GM19328 (cell line): ENCODE measurements at regions not wholly inside any gene's neighbourhood (a gene's known extent, or its start where the extent isn't known, plus 50 kb on each side); places are given as distances from the start of the nearest gene placed in this dataset.

ENCODE experiments used
- ATAC-seq: cut with Tn5 transposase; IDR thresholded peaks from one replicate; pipeline ENCODE4 v1.9.1; 2021; ENCODE audit warnings: mild to moderate bottlenecking, moderate library complexity; ENCODE audit not compliant: unreplicated experiment

GRCh38 chr17:79506150-79506870 is 104.5 kb downstream of the RBFOX3 start:
- ATAC-seq, result no peak

- no peak for ATAC-seq
These were observed 105.7 kb downstream of the RBFOX3 start for GRCh38 chr17:79505199-79505598.

GRCh38 chr17:79504181-79504605 is 106.7 kb downstream of the RBFOX3 start:
- ATAC-seq, result no peak

- ATAC-seq, result no peak
These were observed 107.6 kb downstream of the RBFOX3 start for GRCh38 chr17:79503126-79503839.

- no peak for ATAC-seq
These were observed 108.9 kb downstream of the RBFOX3 start for GRCh38 chr17:79501910-79502309.

GRCh38 chr17:79500745-79501618 is 109.9 kb downstream of the RBFOX3 start:
- ATAC-seq, result no peak

- no peak for ATAC-seq
These were observed 112.0 kb downstream of the RBFOX3 start for GRCh38 chr17:79498854-79499253.

- no peak for ATAC-seq
These were observed 113.0 kb downstream of the RBFOX3 start for GRCh38 chr17:79497777-79498348.

- ATAC-seq, result no peak
These were observed 114.3 kb downstream of the RBFOX3 start for GRCh38 chr17:79496422-79497005.

GRCh38 chr17:79495665-79496064 is 115.2 kb downstream of the RBFOX3 start:
- no peak for ATAC-seq

- ATAC-seq, result no peak
These were observed 119.8 kb downstream of the RBFOX3 start for GRCh38 chr17:79491006-79491405.

- ATAC-seq, result no peak
These were observed 120.3 kb downstream of the RBFOX3 start for GRCh38 chr17:79490530-79490929.

GRCh38 chr17:79487149-79487548 is 123.7 kb downstream of the RBFOX3 start:
- ATAC-seq, result no peak

GRCh38 chr17:79485991-79486390 is 124.9 kb downstream of the RBFOX3 start:
- ATAC-seq, result no peak

GRCh38 chr17:79485419-79485985 is 125.3 kb downstream of the RBFOX3 start:
- no peak for ATAC-seq

- no peak for ATAC-seq
These were observed 126.0 kb downstream of the RBFOX3 start for GRCh38 chr17:79484600-79485418.

GRCh38 chr17:79483842-79484241 is 127.0 kb downstream of the RBFOX3 start:
- no peak for ATAC-seq

GRCh38 chr17:79482727-79483521 is 127.9 kb downstream of the RBFOX3 start:
- ATAC-seq, result no peak

- ATAC-seq, result no peak
These were observed 131.0 kb downstream of the RBFOX3 start for GRCh38 chr17:79479876-79480275.
